ENCODE measurements at regions not wholly inside any gene's neighbourhood (a gene's known extent, or its start where the extent isn't known, plus 50 kb on each side); places are given as distances from the start of the nearest gene placed in this dataset.

GRCh38 chr21:43322805-43323204 lies 104.1 kb downstream of the SIK1 start:
- TF ChIP-seq HMGXB4 (CRISPR knock-in tag; IDR thresholded peaks at IDR 0.05) (no peak), STAT6 (CRISPR knock-in tag; conservative IDR thresholded peaks at IDR 0.05; ENCODE audit: low read depth) (no peak), EMX1 (CRISPR knock-in tag; IDR thresholded peaks at IDR 0.05) (no peak), JAZF1 (CRISPR knock-in tag; IDR thresholded peaks at IDR 0.05) (no peak), ZNF317 (CRISPR knock-in tag; IDR thresholded peaks at IDR 0.05; ENCODE audit: borderline replicate concordance, low read depth) (no peak), FOXP1 (CRISPR knock-in tag; IDR thresholded peaks at IDR 0.05; ENCODE audit: borderline replicate concordance) (no peak), KAT7 (CRISPR knock-in tag; IDR thresholded peaks at IDR 0.05; ENCODE audit: borderline replicate concordance) (no peak), CREB1 (CRISPR knock-in tag; IDR thresholded peaks at IDR 0.05) (no peak), GABPB1 (CRISPR knock-in tag; IDR thresholded peaks at IDR 0.05) (no peak), ATF2 (CRISPR knock-in tag; IDR thresholded peaks at IDR 0.05; ENCODE audit: borderline replicate concordance, low read depth) (no peak), NFYB (CRISPR knock-in tag; conservative IDR thresholded peaks at IDR 0.05; ENCODE audit: low read depth) (no peak), NR3C1 (CRISPR knock-in tag; conservative IDR thresholded peaks at IDR 0.05; ENCODE audit: low read depth) (no peak)
- TF ChIP-seq, protein P1, sequence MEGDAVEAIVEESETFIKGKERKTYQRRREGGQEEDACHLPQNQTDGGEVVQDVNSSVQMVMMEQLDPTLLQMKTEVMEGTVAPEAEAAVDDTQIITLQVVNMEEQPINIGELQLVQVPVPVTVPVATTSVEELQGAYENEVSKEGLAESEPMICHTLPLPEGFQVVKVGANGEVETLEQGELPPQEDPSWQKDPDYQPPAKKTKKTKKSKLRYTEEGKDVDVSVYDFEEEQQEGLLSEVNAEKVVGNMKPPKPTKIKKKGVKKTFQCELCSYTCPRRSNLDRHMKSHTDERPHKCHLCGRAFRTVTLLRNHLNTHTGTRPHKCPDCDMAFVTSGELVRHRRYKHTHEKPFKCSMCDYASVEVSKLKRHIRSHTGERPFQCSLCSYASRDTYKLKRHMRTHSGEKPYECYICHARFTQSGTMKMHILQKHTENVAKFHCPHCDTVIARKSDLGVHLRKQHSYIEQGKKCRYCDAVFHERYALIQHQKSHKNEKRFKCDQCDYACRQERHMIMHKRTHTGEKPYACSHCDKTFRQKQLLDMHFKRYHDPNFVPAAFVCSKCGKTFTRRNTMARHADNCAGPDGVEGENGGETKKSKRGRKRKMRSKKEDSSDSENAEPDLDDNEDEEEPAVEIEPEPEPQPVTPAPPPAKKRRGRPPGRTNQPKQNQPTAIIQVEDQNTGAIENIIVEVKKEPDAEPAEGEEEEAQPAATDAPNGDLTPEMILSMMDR (IDR thresholded peaks at IDR 0.05), result no peak
- TF ChIP-seq, protein P2, sequence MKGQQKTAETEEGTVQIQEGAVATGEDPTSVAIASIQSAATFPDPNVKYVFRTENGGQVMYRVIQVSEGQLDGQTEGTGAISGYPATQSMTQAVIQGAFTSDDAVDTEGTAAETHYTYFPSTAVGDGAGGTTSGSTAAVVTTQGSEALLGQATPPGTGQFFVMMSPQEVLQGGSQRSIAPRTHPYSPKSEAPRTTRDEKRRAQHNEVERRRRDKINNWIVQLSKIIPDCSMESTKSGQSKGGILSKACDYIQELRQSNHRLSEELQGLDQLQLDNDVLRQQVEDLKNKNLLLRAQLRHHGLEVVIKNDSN (CRISPR knock-in tag; IDR thresholded peaks at IDR 0.05), result no peak

Measured in WTC11 (cell line).